B cell (primary cell): ENCODE measurements at regions not wholly inside any gene's neighbourhood (a gene's known extent, or its start where the extent isn't known, plus 50 kb on each side); places are given as distances from the start of the nearest gene placed in this dataset.
"Not testable (repeated sequence)": the region's sequence is repeated elsewhere in the genome, so short reads cannot be mapped to it uniquely, and the experiment has no call there.

Source experiments
- ATAC-seq: fragments of 200-7000 bp; cut with Tn5 transposase; one replicate; pipeline ENCODE4 v1.10.0; 2021; ENCODE audit warnings: low read depth, mild to moderate bottlenecking, moderate number of reproducible peaks, moderate library complexity
- CTCF ChIA-PET: fragments of 350-600 bp; sonication (Branson Sonifier 250); formaldehyde crosslinking; loops from one replicate; lab custom pipeline; 2021; ENCODE audit warnings: antibody characterized with exemption, inconsistent platforms; lab: Charles Lee
- POLR2A ChIA-PET: fragments of 350-600 bp; sonication (Branson Sonifier 250); formaldehyde crosslinking; loops from one replicate; lab custom pipeline; 2021; ENCODE audit warnings: antibody characterized with exemption; lab: Charles Lee
- DNase-seq: peaks from one replicate; pipeline ENCODE4 v3.0.0; 2013
- H2AFZ ChIP-seq: 2 replicates; pipeline ENCODE4 v1.6.1; 2012; ENCODE audit warnings: mild to moderate bottlenecking, low read depth, low read length; ENCODE audit not compliant: insufficient read depth, poor library complexity, severe bottlenecking
- H3K27ac ChIP-seq, 2 donors: 1 replicate in 1 of 2; 2 replicates in 1 of 2; pipeline ENCODE4 v1.5.1; 2012 to 2013; ENCODE audit warnings: low read length in 2 of 2, mild to moderate bottlenecking in 2 of 2, moderate library complexity in 1 of 2
- H3K27me3 ChIP-seq, 4 experiments: fragments of 200-600 bp in 1 of 4; sonication (generic) in 1 of 4; replicated peaks in 1 of 4; 1 replicate in 2 of 4; 2 replicates in 2 of 4; pipeline versions ENCODE4 v1.6.1 to v1.7.0; 2013 to 2016; ENCODE audit warnings: low read length in 3 of 4, mild to moderate bottlenecking in 2 of 4, mixed read lengths in 1 of 4, moderate library complexity in 1 of 4; ENCODE audit not compliant: insufficient read depth in 4 of 4, control insufficient read depth in 3 of 4; ENCODE audit errors: control extremely low read depth in 1 of 4
- H3K36me3 ChIP-seq, 2 experiments: replicated peaks in 1 of 2; 1 replicate in 1 of 2; 2 replicates in 1 of 2; pipeline versions ENCODE4 v1.6.1 to v1.7.1; 2013; ENCODE audit warnings: low read length in 1 of 2; ENCODE audit not compliant: insufficient read depth in 2 of 2, control insufficient read depth in 1 of 2; ENCODE audit errors: control extremely low read depth in 1 of 2, extremely low read depth in 1 of 2
- H3K4me1 ChIP-seq, 2 donors: fragments of 200-600 bp in 1 of 2; sonication (generic) in 1 of 2; 1 replicate in 1 of 2; 2 replicates in 1 of 2; pipeline versions ENCODE4 v1.5.1 to v1.6.1; 2013 to 2017; ENCODE audit warnings: low read length in 2 of 2; ENCODE audit not compliant: control insufficient read depth in 2 of 2, insufficient read depth in 2 of 2
- H3K4me2 ChIP-seq: replicated peaks from 2 replicates; pipeline ENCODE3; 2012; ENCODE audit warnings: mild to moderate bottlenecking, low read depth, low read length; ENCODE audit not compliant: poor library complexity, severe bottlenecking
- H3K4me3 ChIP-seq, 5 experiments: fragments of 200-600 bp in 1 of 5; sonication (generic) in 1 of 5; 1 replicate in 3 of 5; 2 replicates in 2 of 5; pipeline versions ENCODE4 v1.5.1 to v1.7.0; 2011 to 2016; ENCODE audit warnings: low read length in 4 of 5, mild to moderate bottlenecking in 4 of 5, low read depth in 2 of 5, control low read depth in 1 of 5, moderate library complexity in 1 of 5; ENCODE audit not compliant: insufficient read depth in 1 of 5; ENCODE audit errors: control extremely low read depth in 1 of 5, extremely low read depth in 1 of 5
- H3K79me2 ChIP-seq: fragments of 200-600 bp; sonication (generic); one replicate; pipeline ENCODE4 v1.6.0; 2016; ENCODE audit warnings: low read length; ENCODE audit not compliant: control insufficient read depth, insufficient read depth
- H3K9ac ChIP-seq: fragments of 200-600 bp; sonication (generic); 2 replicates; pipeline ENCODE4 v1.6.1; 2017; ENCODE audit warnings: mild to moderate bottlenecking, low read length, moderate library complexity
- H3K9me3 ChIP-seq, 3 donors: one replicate each; pipeline versions ENCODE4 v1.6.1 to v1.7.1; 2013; ENCODE audit warnings: low read length in 2 of 3; ENCODE audit not compliant: control insufficient read depth in 2 of 3, insufficient read depth in 1 of 3; ENCODE audit errors: control extremely low read depth in 1 of 3
- H4K20me1 ChIP-seq: 2 replicates; pipeline ENCODE4 v1.6.0; 2012; ENCODE audit warnings: mild to moderate bottlenecking, low read length; ENCODE audit not compliant: insufficient read depth, control insufficient read depth, poor library complexity, severe bottlenecking
- H3K27ac Mint-ChIP-seq: one replicate; pipeline ENCODE4 v1.8.0; 2021; ENCODE audit warnings: mixed read lengths
- H3K27me3 Mint-ChIP-seq: one replicate; pipeline ENCODE4 v1.8.0; 2021; ENCODE audit warnings: mixed read lengths
- H3K4me1 Mint-ChIP-seq: one replicate; pipeline ENCODE4 v1.8.0; 2021; ENCODE audit warnings: mixed read lengths
- H3K4me3 Mint-ChIP-seq: one replicate; pipeline ENCODE4 v1.8.0; 2021; ENCODE audit warnings: mixed read lengths
- H3K9me3 Mint-ChIP-seq: one replicate; pipeline ENCODE4 v1.8.0; 2022; ENCODE audit warnings: mixed read lengths; ENCODE audit not compliant: insufficient read depth
- EZH2 ChIP-seq: IDR thresholded peaks from 2 replicates; pipeline ENCODE4 v1.6.1; 2012; ENCODE audit warnings: borderline replicate concordance, low read depth, mild to moderate bottlenecking, moderate library complexity, low read length; ENCODE audit not compliant: insufficient read depth, poor library complexity, severe bottlenecking
- WGBS: methylation state at CpG from one replicate; pipeline ENCODE4 v1.1.5; 2013; ENCODE audit warnings: missing lambda C conversion rate; ENCODE audit not compliant: insufficient coverage; 5-methylcytosine and 5-hydroxymethylcytosine counted together
- intact Hi-C: fragments of 100-400 bp; cut with micrococcal nuclease; formaldehyde crosslinking; loops from one replicate; pipeline ENCODE4 v1.10.0; 2022
- TF ChIP-seq, protein P1 (sequence below): fragments of 200-600 bp; IDR thresholded peaks from one replicate; pipeline ENCODE4 v1.8.0; 2022; ENCODE audit warnings: antibody characterized with exemption, mild to moderate bottlenecking

DNA sequence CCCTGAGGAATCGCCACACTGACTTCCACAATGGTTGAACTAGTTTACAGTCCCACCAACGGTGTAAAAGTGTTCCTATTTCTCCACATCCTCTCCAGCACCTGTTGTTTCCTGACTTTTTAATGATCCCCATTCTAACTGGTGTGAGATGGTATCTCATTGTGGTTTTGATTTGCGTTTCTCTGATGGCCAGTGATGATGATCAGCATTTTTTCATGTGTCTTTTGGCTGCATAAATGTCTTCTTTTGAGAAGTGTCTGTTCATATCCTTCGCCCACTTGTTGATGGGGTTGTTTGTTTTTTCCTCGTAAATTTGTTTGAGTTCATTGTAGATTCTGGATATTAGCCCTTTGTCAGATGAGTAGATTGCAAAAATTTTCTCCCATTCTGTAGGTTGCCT, 223.5 kb downstream of the MAF start:
- no CpG with 5 or more reads among the region's 5 CpGs for WGBS
- peaks cover 38% of the 10 kb centered on the region for H3K27me3 Mint-ChIP-seq
- CTCF ChIA-PET, H3K27ac ChIP-seq, H2AFZ ChIP-seq, POLR2A ChIA-PET, H3K9me3 ChIP-seq, H4K20me1 ChIP-seq, H3K79me2 ChIP-seq, H3K9me3 Mint-ChIP-seq, ATAC-seq, H3K4me2 ChIP-seq, H3K4me3 ChIP-seq, H3K9ac ChIP-seq, H3K36me3 ChIP-seq, intact Hi-C loops, H3K27ac Mint-ChIP-seq, H3K4me3 Mint-ChIP-seq, DNase-seq, H3K27me3 ChIP-seq: not testable (repeated sequence)
- peaks cover 13% of the 10 kb centered on the region in 2 donors for H3K4me1 ChIP-seq
- H3K4me1 Mint-ChIP-seq, result peaks cover 13% of the 10 kb centered on the region

DNA sequence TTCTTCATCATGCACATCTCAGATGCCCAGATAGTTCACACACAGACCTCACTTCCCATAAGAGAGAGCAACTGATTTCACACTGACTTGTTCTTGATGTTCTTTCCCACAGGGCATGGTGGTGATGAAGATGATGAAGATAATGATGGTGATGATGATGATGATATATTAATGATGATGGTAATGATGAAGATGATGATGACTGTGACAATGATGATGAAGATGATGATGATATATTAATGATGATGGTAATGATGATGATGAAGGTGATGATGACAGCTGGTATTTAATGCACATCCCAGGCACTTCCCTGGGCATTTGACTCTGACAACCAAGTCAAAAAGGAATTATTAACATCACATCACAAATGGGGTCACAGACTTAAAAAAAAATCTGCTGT, 225.2 kb downstream of the MAF start:
- Mint-ChIP-seq H3K9me3 (peaks cover 3% of the 10 kb centered on the region), H3K27me3 (peaks cover 26% of the 10 kb centered on the region), H3K4me1 (no peaks in the 10 kb centered on the region), H3K27ac (no peak overlapping the region), H3K4me3 (no peak overlapping the region)
- Histone ChIP-seq H3K9me3 (peaks cover 0 to 3% (median 0%) of the 10 kb centered on the region in 3 donors), H3K27me3 (no peaks in the 10 kb centered on the region), H2AFZ (no peak overlapping the region), H3K79me2 (no peaks in the 10 kb centered on the region), H3K9ac (no peak overlapping the region), H3K36me3 (no peaks in the 10 kb centered on the region), H4K20me1 (no peaks in the 10 kb centered on the region), H3K4me2 (no peak overlapping the region), H3K4me1 (no peaks in the 10 kb centered on the region), H3K4me3 (no peak overlapping the region), H3K27ac (no peak overlapping the region)
- DNase-seq (no peak), ATAC-seq (no peak)
- intact Hi-C loops, result no loop called here
- no peak for TF ChIP-seq EZH2
- TF ChIP-seq, protein P1, sequence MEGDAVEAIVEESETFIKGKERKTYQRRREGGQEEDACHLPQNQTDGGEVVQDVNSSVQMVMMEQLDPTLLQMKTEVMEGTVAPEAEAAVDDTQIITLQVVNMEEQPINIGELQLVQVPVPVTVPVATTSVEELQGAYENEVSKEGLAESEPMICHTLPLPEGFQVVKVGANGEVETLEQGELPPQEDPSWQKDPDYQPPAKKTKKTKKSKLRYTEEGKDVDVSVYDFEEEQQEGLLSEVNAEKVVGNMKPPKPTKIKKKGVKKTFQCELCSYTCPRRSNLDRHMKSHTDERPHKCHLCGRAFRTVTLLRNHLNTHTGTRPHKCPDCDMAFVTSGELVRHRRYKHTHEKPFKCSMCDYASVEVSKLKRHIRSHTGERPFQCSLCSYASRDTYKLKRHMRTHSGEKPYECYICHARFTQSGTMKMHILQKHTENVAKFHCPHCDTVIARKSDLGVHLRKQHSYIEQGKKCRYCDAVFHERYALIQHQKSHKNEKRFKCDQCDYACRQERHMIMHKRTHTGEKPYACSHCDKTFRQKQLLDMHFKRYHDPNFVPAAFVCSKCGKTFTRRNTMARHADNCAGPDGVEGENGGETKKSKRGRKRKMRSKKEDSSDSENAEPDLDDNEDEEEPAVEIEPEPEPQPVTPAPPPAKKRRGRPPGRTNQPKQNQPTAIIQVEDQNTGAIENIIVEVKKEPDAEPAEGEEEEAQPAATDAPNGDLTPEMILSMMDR, result no peak
- CTCF ChIA-PET, result no interaction called here
- POLR2A ChIA-PET, result no interaction called here
